GM12878 (cell line): ENCODE measurements at regions not wholly inside any gene's neighbourhood (a gene's known extent, or its start where the extent isn't known, plus 50 kb on each side); places are given as distances from the start of the nearest gene placed in this dataset.

Experiments used
- ATAC-seq: fragments of 200-7000 bp; cut with Tn5 transposase; 3 replicates; pipeline ENCODE4 v1.9.1; 2020; ENCODE audit warnings: mild to moderate bottlenecking, moderate library complexity
- BruUV-seq: library from RNA; stranded (reverse); fragments of 400-500 nt; replicated peaks from 2 replicates; lab custom pipeline; 2021; lab: Mats Ljungman, UMichigan
- CTCF ChIA-PET: fragments of 300-600 bp; sonication (Branson Sonifier 250); formaldehyde crosslinking; extraction: SDS; loops from one replicate; lab custom pipeline; 2021; ENCODE audit warnings: inconsistent platforms; lab: Yijun Ruan, JAX
- POLR2A ChIA-PET: fragments of 350-600 bp; formaldehyde crosslinking; extraction: SDS; loops from one replicate; lab custom pipeline; 2021; ENCODE audit warnings: inconsistent platforms; lab: Charles Lee
- RAD21 ChIA-PET: fragments of 300-600 bp; sonication (Branson Sonifier 250); formaldehyde crosslinking; loops from one replicate; lab custom pipeline; 2023; ENCODE audit warnings: antibody characterized with exemption; ENCODE audit not compliant: unreplicated experiment; lab: Charles Lee
- SMC1A ChIA-PET: fragments of 300-600 bp; sonication (Branson Sonifier 250); formaldehyde crosslinking; loops from one replicate; lab custom pipeline; 2023; ENCODE audit not compliant: unreplicated experiment, uncharacterized antibody; lab: Charles Lee
- DNase-seq: peaks from one replicate; pipeline ENCODE4 v3.0.0-alpha.2; 2011; ENCODE audit warnings: low read depth, low spot score
- FAIRE-seq: peaks from 3 replicates; lab custom pipeline; 2011; peaks lifted over from hg19 to GRCh38; lab: Jason Lieb, UNC
- H2AFZ ChIP-seq: 2 replicates; pipeline ENCODE4 v1.6.0; 2011; ENCODE audit warnings: low read depth, low read length, control low read depth; ENCODE audit not compliant: control insufficient read depth
- H3K27ac ChIP-seq: 2 replicates; pipeline ENCODE4 v1.5.1; 2011; ENCODE audit warnings: control low read depth; ENCODE audit not compliant: control insufficient read depth, insufficient read depth
- H3K27me3 ChIP-seq, 2 experiments: replicated peaks in 1 of 2; 2 replicates each; pipeline versions ENCODE4 v1.6.0 to v1.6.1; 2011; ENCODE audit warnings: low read length in 1 of 2; ENCODE audit not compliant: control insufficient read depth in 2 of 2, insufficient read depth in 2 of 2
- H3K36me3 ChIP-seq, 2 experiments: 2 replicates each; pipeline ENCODE4 v1.5.1; 2011; ENCODE audit warnings: low read length in 1 of 2; ENCODE audit not compliant: control insufficient read depth in 2 of 2, insufficient read depth in 2 of 2
- H3K4me1 ChIP-seq: 2 replicates; pipeline ENCODE4 v1.6.1; 2011; ENCODE audit warnings: mild to moderate bottlenecking, low read length, moderate library complexity, mixed read lengths; ENCODE audit not compliant: control insufficient read depth, insufficient read depth
- H3K4me2 ChIP-seq: 2 replicates; pipeline ENCODE4 v1.6.0; 2011; ENCODE audit warnings: control low read depth; ENCODE audit not compliant: control insufficient read depth, insufficient read depth
- H3K4me3 ChIP-seq: fragments of 200-600 bp; sonication (generic); 2 replicates; pipeline ENCODE4 v1.5.1; 2016
- H3K79me2 ChIP-seq: 2 replicates; pipeline ENCODE4 v1.6.0; 2011; ENCODE audit warnings: low read length; ENCODE audit not compliant: control insufficient read depth, insufficient read depth
- H3K9ac ChIP-seq: 2 replicates; pipeline ENCODE4 v1.8.0; 2011; ENCODE audit warnings: low read length, control low read depth, mixed read lengths; ENCODE audit not compliant: control insufficient read depth, insufficient read depth
- H3K9me3 ChIP-seq: replicated peaks from 3 replicates; pipeline ENCODE4 v1.5.1; 2011; ENCODE audit warnings: mild to moderate bottlenecking, low read length; ENCODE audit not compliant: control insufficient read depth, insufficient read depth
- H4K20me1 ChIP-seq: 2 replicates; pipeline ENCODE4 v1.6.0; 2011; ENCODE audit not compliant: control insufficient read depth, insufficient read depth
- CEBPZ ChIP-seq: fragments of 150-350 bp; IDR thresholded peaks from 2 replicates; pipeline ENCODE4 v1.6.1; 2016; ENCODE audit warnings: low read depth, low read length
- EP300 ChIP-seq, 2 experiments: fragments of 150-350 bp in 1 of 2; IDR thresholded peaks; 2 replicates each; pipeline ENCODE4 v1.6.1; 2011 to 2012; ENCODE audit warnings: low read depth in 2 of 2, low read length in 2 of 2, borderline replicate concordance in 1 of 2, improper control_type of control experiment in 1 of 2, inconsistent platforms in 1 of 2; ENCODE audit not compliant: control insufficient read depth in 1 of 2
- FOS ChIP-seq: IDR thresholded peaks from 3 replicates; pipeline ENCODE4 v1.6.1; 2011; ENCODE audit warnings: borderline replicate concordance; ENCODE audit not compliant: insufficient read length; ENCODE audit errors: extremely low read depth
- HDAC2 ChIP-seq: fragments of 200-600 bp; sonication (generic); IDR thresholded peaks from 2 replicates; pipeline ENCODE4 v1.6.1; 2017
- RUNX3 ChIP-seq: IDR thresholded peaks from 2 replicates; pipeline ENCODE4 v1.6.1; 2012; ENCODE audit warnings: low read length, inconsistent platforms
- STAT1 ChIP-seq: fragments of 450-650 bp; conservative IDR thresholded peaks from 2 replicates; pipeline ENCODE4 v1.6.1; 2014; ENCODE audit warnings: antibody characterized with exemption, mild to moderate bottlenecking
- WGBS: methylation state at CpG from one replicate; pipeline ENCODE4 v1.1.6; 2016; ENCODE audit warnings: low lambda C conversion rate; ENCODE audit not compliant: insufficient replicate concordance, insufficient coverage; ENCODE audit errors: missing lambda C conversion rate; 5-methylcytosine and 5-hydroxymethylcytosine counted together
- in situ Hi-C: fragments of 300-500 bp; cut with MboI; formaldehyde crosslinking; loops from 9 replicates; pipeline ENCODE4 v1.14.3; 2018; ENCODE audit warnings: mixed read lengths
- intact Hi-C: fragments of 100-400 bp; cut with micrococcal nuclease; formaldehyde crosslinking; loops from one replicate; pipeline ENCODE4 v1.14.2; 2022; ENCODE audit not compliant: unreplicated experiment

- no peak for ATAC-seq
- TF ChIP-seq FOS (no peak), RUNX3 (no peak)
- TF ChIP-seq, all 136 proteins: peak for 0
- no peaks in the 10 kb centered on the region for H3K36me3 ChIP-seq
- H3K9me3 ChIP-seq = no peaks in the 10 kb centered on the region
- intact Hi-C loops = no loop called here
- DNase-seq (no peak), FAIRE-seq (no peak)
- no peak overlapping the region for H3K4me2 ChIP-seq
- no peak overlapping the region for H2AFZ ChIP-seq
- POLR2A ChIA-PET = no interaction called here
- 45% methylated on average over 4 of the region's 4 CpGs for WGBS
- SMC1A ChIA-PET = no interaction called here
- in situ Hi-C loops = no loop called here
- no peaks in the 10 kb centered on the region for H4K20me1 ChIP-seq
- BruUV-seq = no TSS peak
- H3K27ac ChIP-seq = no peak overlapping the region
- H3K4me3 ChIP-seq = no peak overlapping the region
- H3K9ac ChIP-seq = no peak overlapping the region
- H3K79me2 ChIP-seq = no peaks in the 10 kb centered on the region
- H3K27me3 ChIP-seq = no peaks in the 10 kb centered on the region
- CTCF ChIA-PET = interaction anchor here (0.7 kb wide), 1 partner anchor 13 kb away, joined by 3 read pairs; no protein-coding TSS in a partner anchor
- H3K4me1 ChIP-seq = no peaks in the 10 kb centered on the region
- RAD21 ChIA-PET = no interaction called here
Measured at GRCh38 chr7:53113424-53113823, 78.0 kb downstream of the POM121L12 start.

DNA sequence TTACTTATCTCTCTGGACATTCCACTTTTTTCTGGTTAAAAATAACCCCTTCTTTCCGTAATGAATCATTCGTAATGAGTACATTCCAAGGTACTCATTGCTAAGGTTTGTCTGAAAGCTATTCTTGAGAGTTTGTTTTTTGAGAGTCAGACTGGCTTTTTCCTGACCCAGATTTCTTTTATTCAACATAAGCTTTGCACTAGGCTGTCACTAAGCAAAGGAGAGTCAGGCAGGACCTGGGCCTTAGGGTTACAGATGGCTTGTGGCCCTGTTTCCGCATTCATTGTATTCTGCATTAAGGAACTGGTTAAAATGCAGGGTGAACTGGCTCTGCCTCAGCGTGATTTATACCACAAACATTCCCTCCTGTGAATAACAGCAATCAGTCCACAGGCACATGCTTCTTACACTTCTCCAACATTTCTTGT, 84.1 kb downstream of the POM121L12 start:
- H3K4me3 ChIP-seq = no peak overlapping the region
- no peaks in the 10 kb centered on the region for H3K36me3 ChIP-seq
- intact Hi-C loops (no loop called here), in situ Hi-C loops (no loop called here)
- H3K79me2 ChIP-seq = no peaks in the 10 kb centered on the region
- H2AFZ ChIP-seq = no peak overlapping the region
- DNase-seq = no peak
- no TSS peak for BruUV-seq
- H3K9ac ChIP-seq = no peak overlapping the region
- TF ChIP-seq CEBPZ (no peak), STAT1 (no peak), EP300 (IDR thresholded peaks at IDR 0.05; ENCODE audit: borderline replicate concordance in 1 of 2, control insufficient read depth in 1 of 2, low read depth in 2 of 2, low read length in 2 of 2) (no peak), HDAC2 (no peak)
- no peaks in the 10 kb centered on the region for H3K27me3 ChIP-seq
- FAIRE-seq = no peak
- H4K20me1 ChIP-seq = no peaks in the 10 kb centered on the region
- SMC1A ChIA-PET = no interaction called here
- H3K4me2 ChIP-seq = no peak overlapping the region
- H3K27ac ChIP-seq = no peak overlapping the region
- no peak for ATAC-seq
- RAD21 ChIA-PET = no interaction called here
- POLR2A ChIA-PET = no interaction called here
- CTCF ChIA-PET = no interaction called here
- H3K9me3 ChIP-seq = no peaks in the 10 kb centered on the region
- 10% methylated on average over 4 of the region's 4 CpGs for WGBS
- no peaks in the 10 kb centered on the region for H3K4me1 ChIP-seq
